GM12878 (cell line): ENCODE measurements at regions not wholly inside any gene's neighbourhood (a gene's known extent, or its start where the extent isn't known, plus 50 kb on each side); places are given as distances from the start of the nearest gene placed in this dataset.
"Not testable (repeated sequence)": the region's sequence is repeated elsewhere in the genome, so short reads cannot be mapped to it uniquely, and the experiment has no call there.

ENCODE experiments used
- ATAC-seq: fragments of 200-7000 bp; cut with Tn5 transposase; 3 replicates; pipeline ENCODE4 v1.9.1; 2020; ENCODE audit warnings: mild to moderate bottlenecking, moderate library complexity
- BruUV-seq: library from RNA; stranded (reverse); fragments of 400-500 nt; replicated peaks from 2 replicates; lab custom pipeline; 2021; lab: Mats Ljungman, UMichigan
- CTCF ChIA-PET: fragments of 300-600 bp; sonication (Branson Sonifier 250); formaldehyde crosslinking; extraction: SDS; loops from one replicate; lab custom pipeline; 2021; ENCODE audit warnings: inconsistent platforms; lab: Yijun Ruan, JAX
- POLR2A ChIA-PET: fragments of 350-600 bp; formaldehyde crosslinking; extraction: SDS; loops from one replicate; lab custom pipeline; 2021; ENCODE audit warnings: inconsistent platforms; lab: Charles Lee
- RAD21 ChIA-PET: fragments of 300-600 bp; sonication (Branson Sonifier 250); formaldehyde crosslinking; loops from one replicate; lab custom pipeline; 2023; ENCODE audit warnings: antibody characterized with exemption; ENCODE audit not compliant: unreplicated experiment; lab: Charles Lee
- SMC1A ChIA-PET: fragments of 300-600 bp; sonication (Branson Sonifier 250); formaldehyde crosslinking; loops from one replicate; lab custom pipeline; 2023; ENCODE audit not compliant: unreplicated experiment, uncharacterized antibody; lab: Charles Lee
- DNase-seq: peaks from one replicate; pipeline ENCODE4 v3.0.0-alpha.2; 2011; ENCODE audit warnings: low read depth, low spot score
- FAIRE-seq: peaks from 3 replicates; lab custom pipeline; 2011; peaks lifted over from hg19 to GRCh38; lab: Jason Lieb, UNC
- H2AFZ ChIP-seq: 2 replicates; pipeline ENCODE4 v1.6.0; 2011; ENCODE audit warnings: low read depth, low read length, control low read depth; ENCODE audit not compliant: control insufficient read depth
- H3K27ac ChIP-seq: 2 replicates; pipeline ENCODE4 v1.5.1; 2011; ENCODE audit warnings: control low read depth; ENCODE audit not compliant: control insufficient read depth, insufficient read depth
- H3K27me3 ChIP-seq, 2 experiments: replicated peaks in 1 of 2; 2 replicates each; pipeline versions ENCODE4 v1.6.0 to v1.6.1; 2011; ENCODE audit warnings: low read length in 1 of 2; ENCODE audit not compliant: control insufficient read depth in 2 of 2, insufficient read depth in 2 of 2
- H3K36me3 ChIP-seq, 2 experiments: 2 replicates each; pipeline ENCODE4 v1.5.1; 2011; ENCODE audit warnings: low read length in 1 of 2; ENCODE audit not compliant: control insufficient read depth in 2 of 2, insufficient read depth in 2 of 2
- H3K4me1 ChIP-seq: 2 replicates; pipeline ENCODE4 v1.6.1; 2011; ENCODE audit warnings: mild to moderate bottlenecking, low read length, moderate library complexity, mixed read lengths; ENCODE audit not compliant: control insufficient read depth, insufficient read depth
- H3K4me2 ChIP-seq: 2 replicates; pipeline ENCODE4 v1.6.0; 2011; ENCODE audit warnings: control low read depth; ENCODE audit not compliant: control insufficient read depth, insufficient read depth
- H3K4me3 ChIP-seq: fragments of 200-600 bp; sonication (generic); 2 replicates; pipeline ENCODE4 v1.5.1; 2016
- H3K79me2 ChIP-seq: 2 replicates; pipeline ENCODE4 v1.6.0; 2011; ENCODE audit warnings: low read length; ENCODE audit not compliant: control insufficient read depth, insufficient read depth
- H3K9ac ChIP-seq: 2 replicates; pipeline ENCODE4 v1.8.0; 2011; ENCODE audit warnings: low read length, control low read depth, mixed read lengths; ENCODE audit not compliant: control insufficient read depth, insufficient read depth
- H3K9me3 ChIP-seq: replicated peaks from 3 replicates; pipeline ENCODE4 v1.5.1; 2011; ENCODE audit warnings: mild to moderate bottlenecking, low read length; ENCODE audit not compliant: control insufficient read depth, insufficient read depth
- H4K20me1 ChIP-seq: 2 replicates; pipeline ENCODE4 v1.6.0; 2011; ENCODE audit not compliant: control insufficient read depth, insufficient read depth
- BACH1 ChIP-seq: fragments of 450-650 bp; IDR thresholded peaks from 2 replicates; pipeline ENCODE4 v1.6.1; 2017; ENCODE audit warnings: mild to moderate bottlenecking, borderline replicate concordance
- BHLHE40 ChIP-seq, 2 experiments: fragments of 450-650 bp in 1 of 2; IDR thresholded peaks; 2 replicates each; pipeline ENCODE4 v1.6.1; 2011 to 2017; ENCODE audit warnings: low read depth in 2 of 2, borderline replicate concordance in 1 of 2, improper control_type of control experiment in 1 of 2, low read length in 1 of 2, mild to moderate bottlenecking in 1 of 2
- CBFB ChIP-seq: IDR thresholded peaks from 2 replicates; pipeline ENCODE4 v1.6.1; 2016; ENCODE audit warnings: antibody characterized with exemption, low read depth
- CBX3 ChIP-seq: fragments of 200-600 bp; sonication (generic); IDR thresholded peaks from 2 replicates; pipeline ENCODE4 v1.6.1; 2016; ENCODE audit warnings: low read depth, borderline replicate concordance
- CHD4 ChIP-seq: fragments of 200-600 bp; sonication (generic); IDR thresholded peaks from 2 replicates; pipeline ENCODE4 v1.6.1; 2016; ENCODE audit warnings: mild to moderate bottlenecking
- ETV6 ChIP-seq, 2 experiments: fragments of 450-650 bp in 1 of 2; IDR thresholded peaks in 1 of 2; conservative IDR thresholded peaks in 1 of 2; 2 replicates each; pipeline ENCODE4 v1.6.1; 2014; ENCODE audit warnings: antibody characterized with exemption in 1 of 2, borderline replicate concordance in 1 of 2, low read depth in 1 of 2, mild to moderate bottlenecking in 1 of 2, moderate library complexity in 1 of 2
- GABPA ChIP-seq: IDR thresholded peaks from 2 replicates; pipeline ENCODE4 v1.6.1; 2014; ENCODE audit warnings: antibody characterized with exemption, low read depth, mild to moderate bottlenecking, inconsistent platforms
- HDGF ChIP-seq: fragments of 450-650 bp; IDR thresholded peaks from 2 replicates; pipeline ENCODE4 v1.6.1; 2016; ENCODE audit warnings: antibody characterized with exemption
- KDM1A ChIP-seq: fragments of 200-600 bp; sonication (generic); IDR thresholded peaks from 2 replicates; pipeline ENCODE4 v1.6.1; 2016; ENCODE audit warnings: borderline replicate concordance
- POLR2A ChIP-seq: IDR thresholded peaks from 2 replicates; pipeline ENCODE4 v1.6.1; 2011; ENCODE audit warnings: low read depth, mild to moderate bottlenecking, low read length
- POLR2AphosphoS5 ChIP-seq: IDR thresholded peaks from 2 replicates; pipeline ENCODE4 v1.6.1; 2011; ENCODE audit warnings: mild to moderate bottlenecking, low read length, inconsistent platforms
- RB1 ChIP-seq: fragments of 450-650 bp; formaldehyde crosslinking; IDR thresholded peaks from 2 replicates; pipeline ENCODE4 v1.6.1; 2017; ENCODE audit warnings: mild to moderate bottlenecking, borderline replicate concordance
- SREBF2 ChIP-seq: IDR thresholded peaks from 2 replicates; pipeline ENCODE4 v1.6.1; 2012; ENCODE audit warnings: mild to moderate bottlenecking, low read length
- SUPT20H ChIP-seq: IDR thresholded peaks from 2 replicates; pipeline ENCODE4 v1.6.1; 2011; ENCODE audit warnings: low read depth, mild to moderate bottlenecking, low read length, moderate library complexity, borderline replicate concordance; ENCODE audit not compliant: control insufficient read depth
- SUZ12 ChIP-seq: fragments of 200-600 bp; sonication (generic); IDR thresholded peaks from one replicate; pipeline ENCODE4 v1.6.1; 2018; ENCODE audit warnings: antibody characterized with exemption, mild to moderate bottlenecking; ENCODE audit not compliant: unreplicated experiment
- TAF1 ChIP-seq: IDR thresholded peaks from 2 replicates; pipeline ENCODE4 v1.6.1; 2011; ENCODE audit warnings: mild to moderate bottlenecking, low read depth, low read length, borderline replicate concordance
- WGBS: methylation state at CpG from one replicate; pipeline ENCODE4 v1.1.6; 2016; ENCODE audit warnings: low lambda C conversion rate; ENCODE audit not compliant: insufficient replicate concordance, insufficient coverage; ENCODE audit errors: missing lambda C conversion rate; 5-methylcytosine and 5-hydroxymethylcytosine counted together
- in situ Hi-C: fragments of 300-500 bp; cut with MboI; formaldehyde crosslinking; loops from 9 replicates; pipeline ENCODE4 v1.14.3; 2018; ENCODE audit warnings: mixed read lengths
- intact Hi-C: fragments of 100-400 bp; cut with micrococcal nuclease; formaldehyde crosslinking; loops from one replicate; pipeline ENCODE4 v1.14.2; 2022; ENCODE audit not compliant: unreplicated experiment

DNA sequence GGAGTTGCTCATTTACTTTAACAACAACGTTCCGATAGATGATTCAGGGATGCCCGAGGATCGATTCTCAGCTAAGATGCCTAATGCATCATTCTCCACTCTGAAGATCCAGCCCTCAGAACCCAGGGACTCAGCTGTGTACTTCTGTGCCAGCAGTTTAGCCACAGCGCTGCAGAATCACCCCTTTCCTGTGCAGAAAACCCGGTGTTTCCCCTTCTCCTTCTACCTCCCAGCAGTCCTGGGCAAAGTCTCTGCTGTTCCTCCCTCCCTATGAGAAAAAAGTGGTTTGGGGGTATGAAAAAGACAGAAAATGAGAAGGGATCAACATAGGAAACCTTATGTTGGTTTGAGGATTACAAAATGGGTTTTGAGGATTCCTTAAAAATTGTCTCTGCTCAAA lies 188.5 kb upstream of the PRSS1 start:
- H4K20me1 ChIP-seq, H2AFZ ChIP-seq, intact Hi-C loops, in situ Hi-C loops, H3K79me2 ChIP-seq, H3K27ac ChIP-seq, RAD21 ChIA-PET, H3K4me2 ChIP-seq, H3K27me3 ChIP-seq, H3K4me1 ChIP-seq, H3K36me3 ChIP-seq, ATAC-seq, POLR2A ChIA-PET, FAIRE-seq, DNase-seq, BruUV-seq, H3K4me3 ChIP-seq, H3K9me3 ChIP-seq, H3K9ac ChIP-seq: not testable (repeated sequence)
- ChIA-PET SMC1A (interaction anchor here (3.4 kb wide), 1 partner anchor 23 kb away, joined by 76 read pairs; no protein-coding TSS in a partner anchor), CTCF (interaction anchor here (6.7 kb wide), 1 partner anchor 22 kb away, joined by 165 read pairs; no protein-coding TSS in a partner anchor)
- 45% methylated on average over 4 of the region's 6 CpGs for WGBS

DNA sequence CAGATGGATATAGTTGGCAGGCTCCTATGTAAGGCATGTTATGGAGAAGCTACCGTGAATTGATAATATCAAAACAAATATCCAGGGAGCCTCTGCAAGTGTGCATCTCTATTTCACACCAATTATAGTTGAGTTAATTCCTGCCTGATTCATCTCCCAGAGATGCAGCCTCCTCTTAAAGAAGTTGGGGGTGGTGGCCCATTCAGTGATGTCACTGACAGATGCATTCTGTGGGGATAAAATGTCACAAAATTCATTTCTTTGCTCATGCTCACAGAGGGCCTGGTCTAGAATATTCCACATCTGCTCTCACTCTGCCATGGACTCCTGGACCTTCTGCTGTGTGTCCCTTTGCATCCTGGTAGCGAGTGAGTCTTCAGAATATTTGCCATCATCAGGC lies 189.1 kb upstream of the PRSS1 start:
- no peaks in the 10 kb centered on the region for H3K36me3 ChIP-seq
- in situ Hi-C loops, result no loop called here
- 15% methylated on average over 2 of the region's 2 CpGs for WGBS

More for the DNA sequence above, 189.1 kb upstream of the PRSS1 start:
- no peak overlapping the region for H3K4me2 ChIP-seq
- intact Hi-C loops, result no loop called here
- no peaks in the 10 kb centered on the region for H3K9me3 ChIP-seq
- POLR2A ChIA-PET, result interaction anchor here (1.5 kb wide), 1 partner anchor 23 kb away, joined by 9 read pairs; no protein-coding TSS in a partner anchor
- no peak overlapping the region for H3K27ac ChIP-seq
- FAIRE-seq (no peak), DNase-seq (no peak), ATAC-seq (no peak)
- no peak overlapping the region for H2AFZ ChIP-seq
- CTCF ChIA-PET, result interaction anchor here (1.0 to 6.7 kb wide), 6 partner anchors 10 to 44 kb away, joined by 3 to 165 read pairs (median 22); no protein-coding TSS in a partner anchor
- RAD21 ChIA-PET, result interaction anchor here (0.8 to 3.1 kb wide), 4 partner anchors 23 to 44 kb away, joined by 3 to 127 read pairs (median 28); no protein-coding TSS in a partner anchor
- H3K4me3 ChIP-seq, result no peak overlapping the region
- no peaks in the 10 kb centered on the region for H3K79me2 ChIP-seq
- no peaks in the 10 kb centered on the region for H4K20me1 ChIP-seq
- BruUV-seq, result no TSS peak
- no peak overlapping the region for H3K9ac ChIP-seq
- H3K27me3 ChIP-seq, result peaks cover 0 to 3% of the 10 kb centered on the region in 2 experiments; a peak in 2 of 4 replicates
- TF ChIP-seq ETV6 (conservative IDR thresholded peaks at IDR 0.05 in 1 of 2, IDR thresholded peaks at IDR 0.05 in 1 of 2; ENCODE audit: borderline replicate concordance in 1 of 2, low read depth in 1 of 2) (no peak), KDM1A (no peak), CHD4 (no peak), CBFB (no peak), RB1 (no peak), BACH1 (no peak), SUPT20H (no peak), TAF1 (no peak), POLR2AphosphoS5 (no peak), GABPA (no peak), CBX3 (no peak), SUZ12 (no peak), HDGF (no peak), BHLHE40 (IDR thresholded peaks at IDR 0.05; ENCODE audit: borderline replicate concordance in 1 of 2, low read depth in 2 of 2, low read length in 1 of 2) (no peak), SREBF2 (no peak), POLR2A (no peak)
- SMC1A ChIA-PET, result interaction anchor here (0.8 to 3.4 kb wide), 5 partner anchors 20 to 223 kb away, joined by 3 to 76 read pairs (median 4); no protein-coding TSS in a partner anchor
- no peaks in the 10 kb centered on the region for H3K4me1 ChIP-seq
